Activated B cell treated with CpG ODN at 0.5 μM for 24 hours (primary cell): ENCODE measurements at regions not wholly inside any gene's neighbourhood (a gene's known extent, or its start where the extent isn't known, plus 50 kb on each side); places are given as distances from the start of the nearest gene placed in this dataset.

ENCODE experiments used
- ATAC-seq: fragments of 200-7000 bp; cut with Tn5 transposase; one replicate; pipeline ENCODE4 v1.10.0; 2021; ENCODE audit warnings: low read depth, mild to moderate bottlenecking, moderate library complexity
- CTCF ChIA-PET: fragments of 350-600 bp; sonication (Branson Sonifier 250); formaldehyde crosslinking; loops from one replicate; lab custom pipeline; 2021; ENCODE audit warnings: antibody characterized with exemption; lab: Charles Lee
- POLR2A ChIA-PET: fragments of 350-600 bp; sonication (Branson Sonifier 250); formaldehyde crosslinking; loops from one replicate; lab custom pipeline; 2021; ENCODE audit warnings: antibody characterized with exemption; lab: Charles Lee
- DNase-seq: peaks from one replicate; pipeline ENCODE4 v3.0.0; 2022
- H3K27ac Mint-ChIP-seq: one replicate; pipeline ENCODE4 v1.8.0; 2020; ENCODE audit warnings: mixed read lengths
- H3K27me3 Mint-ChIP-seq: one replicate; pipeline ENCODE4 v1.8.0; 2021; ENCODE audit warnings: mixed read lengths
- H3K36me3 Mint-ChIP-seq: one replicate; pipeline ENCODE4 v1.8.0; 2021; ENCODE audit warnings: low read depth, mixed read lengths
- H3K4me1 Mint-ChIP-seq: one replicate; pipeline ENCODE4 v1.8.0; 2021; ENCODE audit warnings: mixed read lengths
- H3K4me3 Mint-ChIP-seq: one replicate; pipeline ENCODE4 v1.8.0; 2020; ENCODE audit warnings: mild to moderate bottlenecking, mixed read lengths
- H3K9me3 Mint-ChIP-seq: one replicate; pipeline ENCODE4 v1.8.0; 2020; ENCODE audit warnings: mixed read lengths
- CTCF ChIP-seq: fragments of 200-600 bp; IDR thresholded peaks from one replicate; pipeline ENCODE4 v1.8.0; 2022; ENCODE audit warnings: antibody characterized with exemption, mild to moderate bottlenecking
- intact Hi-C: fragments of 100-400 bp; cut with micrococcal nuclease; formaldehyde crosslinking; loops from one replicate; pipeline ENCODE4 v1.15.1; 2024

- H3K27me3 Mint-ChIP-seq = no peaks in the 10 kb centered on the region
- intact Hi-C loops = loop anchor here (2.0 kb wide), 1 partner anchor 14 kb away; no protein-coding TSS in a partner anchor
- H3K36me3 Mint-ChIP-seq = peaks cover 25% of the 10 kb centered on the region
- peaks cover 64% of the 10 kb centered on the region for H3K4me1 Mint-ChIP-seq
- no peak for ATAC-seq
- no peak for DNase-seq
- ChIA-PET POLR2A (no interaction called here), CTCF (no interaction called here)
- H3K27ac Mint-ChIP-seq = no peak overlapping the region
- H3K9me3 Mint-ChIP-seq = no peaks in the 10 kb centered on the region
- no peak overlapping the region for H3K4me3 Mint-ChIP-seq
- no peak for TF ChIP-seq CTCF
Measured at GRCh38 chr14:71408362-71409030, 501.2 kb downstream of the PCNX1 start.

GRCh38 chr14:71410578-71411284 lies 503.5 kb downstream of the PCNX1 start:
- POLR2A ChIA-PET = no interaction called here
- Mint-ChIP-seq H3K27me3 (no peaks in the 10 kb centered on the region), H3K4me1 (peaks cover 44% of the 10 kb centered on the region), H3K9me3 (no peaks in the 10 kb centered on the region), H3K36me3 (peaks cover 31% of the 10 kb centered on the region), H3K4me3 (no peak overlapping the region), H3K27ac (no peak overlapping the region)
- no peak for TF ChIP-seq CTCF
- CTCF ChIA-PET = interaction anchor here (1.4 kb wide), 1 partner anchor 10 kb away, joined by 5 read pairs; no protein-coding TSS in a partner anchor
- DNase-seq = no peak
- no peak for ATAC-seq
- intact Hi-C loops = no loop called here

- CTCF ChIA-PET = no interaction called here
- peaks cover 41% of the 10 kb centered on the region for H3K4me1 Mint-ChIP-seq
- DNase-seq = no peak
- no peaks in the 10 kb centered on the region for H3K9me3 Mint-ChIP-seq
- H3K4me3 Mint-ChIP-seq = no peak overlapping the region
- ATAC-seq = no peak
- intact Hi-C loops = no loop called here
- no peak for TF ChIP-seq CTCF
- H3K36me3 Mint-ChIP-seq = peaks cover 29% of the 10 kb centered on the region
- no peaks in the 10 kb centered on the region for H3K27me3 Mint-ChIP-seq
- H3K27ac Mint-ChIP-seq = no peak overlapping the region
- POLR2A ChIA-PET = no interaction called here
Measured at GRCh38 chr14:71411285-71411595, 504.0 kb downstream of the PCNX1 start.

GRCh38 chr14:71411738-71412137 lies 504.5 kb downstream of the PCNX1 start:
- no peak for TF ChIP-seq CTCF
- no peak for DNase-seq
- ChIA-PET CTCF (interaction anchor here (1.2 kb wide), 1 partner anchor 8 kb away, joined by 5 read pairs; no protein-coding TSS in a partner anchor), POLR2A (no interaction called here)
- no peaks in the 10 kb centered on the region for H3K9me3 Mint-ChIP-seq
- peaks cover 41% of the 10 kb centered on the region for H3K4me1 Mint-ChIP-seq
- H3K4me3 Mint-ChIP-seq = no peak overlapping the region
- intact Hi-C loops = no loop called here
- H3K27ac Mint-ChIP-seq = no peak overlapping the region
- ATAC-seq = no peak
- no peaks in the 10 kb centered on the region for H3K27me3 Mint-ChIP-seq
- peaks cover 32% of the 10 kb centered on the region for H3K36me3 Mint-ChIP-seq

- TF ChIP-seq CTCF = no peak
- ChIA-PET CTCF (interaction anchor here (1.0 kb wide), 1 partner anchor 10 kb away, joined by 4 read pairs; no protein-coding TSS in a partner anchor), POLR2A (interaction anchor here (0.8 kb wide), 1 partner anchor 14 kb away, joined by 3 read pairs; no protein-coding TSS in a partner anchor)
- Mint-ChIP-seq H3K4me3 (no peak overlapping the region), H3K36me3 (peaks cover 46% of the 10 kb centered on the region), H3K27ac (no peak overlapping the region), H3K4me1 (peaks cover 40% of the 10 kb centered on the region), H3K27me3 (no peaks in the 10 kb centered on the region), H3K9me3 (no peaks in the 10 kb centered on the region)
- DNase-seq (no peak), ATAC-seq (no peak)
- intact Hi-C loops = no loop called here
Measured at GRCh38 chr14:71414631-71415403, 507.6 kb downstream of the PCNX1 start.
